ENCODE measurements at regions not wholly inside any gene's neighbourhood (a gene's known extent, or its start where the extent isn't known, plus 50 kb on each side); places are given as distances from the start of the nearest gene placed in this dataset.

DNA sequence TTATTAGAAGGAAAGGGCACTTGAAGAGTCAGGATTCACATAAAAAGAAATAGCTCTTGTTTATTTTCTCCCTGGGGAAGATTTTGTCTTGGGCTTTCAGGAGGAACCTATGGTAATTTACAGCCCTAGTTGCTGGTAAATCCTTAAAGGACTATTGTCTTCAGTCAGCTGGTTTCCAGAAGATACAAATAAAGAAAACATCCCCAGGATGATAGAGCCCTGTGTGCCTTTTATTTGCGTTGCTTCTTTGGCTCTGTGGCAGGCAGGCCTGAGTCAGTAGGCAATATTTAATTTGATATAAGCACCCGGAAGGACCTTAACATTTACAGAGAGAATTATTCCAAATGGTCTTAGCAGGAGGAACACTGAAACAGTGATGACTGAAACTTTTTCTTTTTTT is 131.0 kb upstream of the SLC34A2 start:
- in situ Hi-C loops (cut with MboI; ENCODE audit: low pct_unique_long_range_greater_than_20kb, low sequenced_read_pairs): no loop called here
- no peak for DNase-seq

DNA sequence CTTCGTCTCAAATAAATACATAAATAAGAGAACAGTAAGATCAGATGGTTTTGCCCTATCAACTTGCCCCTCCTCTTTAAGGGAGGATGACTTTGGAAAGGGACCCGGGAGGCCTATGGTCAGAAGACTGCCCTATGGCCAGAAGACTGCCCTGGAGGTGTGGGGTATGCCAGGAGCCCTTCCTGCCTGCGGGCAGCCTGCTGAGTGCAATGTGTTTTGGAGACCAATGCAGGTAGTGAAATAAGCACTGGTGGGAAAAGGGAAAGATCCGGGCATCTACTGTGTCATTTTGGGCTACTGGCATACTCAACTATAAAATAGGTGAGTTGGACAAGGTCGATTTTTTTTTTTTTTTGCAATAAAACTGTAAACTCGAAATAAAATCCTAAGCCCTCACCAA is 129.8 kb upstream of the SLC34A2 start:
- in situ Hi-C loops (cut with MboI; ENCODE audit: low pct_unique_long_range_greater_than_20kb, low sequenced_read_pairs): no loop called here

DNA sequence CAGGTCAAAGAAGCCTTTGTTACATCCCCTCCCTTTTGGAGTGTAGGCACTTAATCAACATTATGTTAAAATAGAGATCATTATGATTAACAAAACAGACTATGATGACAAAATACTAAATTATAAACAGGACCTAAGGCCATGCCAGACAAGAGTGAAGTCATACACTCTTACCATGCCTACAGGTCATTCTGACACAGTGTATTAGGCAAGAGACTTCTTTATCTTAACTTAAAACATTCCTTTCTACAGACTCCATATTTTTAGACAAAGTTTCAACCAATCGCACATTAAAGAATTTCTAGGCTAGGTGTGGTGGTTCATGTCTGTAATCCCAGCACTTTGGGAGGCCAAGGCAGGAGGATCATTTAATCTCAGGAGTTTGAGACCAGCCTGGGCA is 128.6 kb upstream of the SLC34A2 start:
- no peak for DNase-seq

More for the DNA sequence above, 129.8 kb upstream of the SLC34A2 start:
- no peak for DNase-seq

DNA sequence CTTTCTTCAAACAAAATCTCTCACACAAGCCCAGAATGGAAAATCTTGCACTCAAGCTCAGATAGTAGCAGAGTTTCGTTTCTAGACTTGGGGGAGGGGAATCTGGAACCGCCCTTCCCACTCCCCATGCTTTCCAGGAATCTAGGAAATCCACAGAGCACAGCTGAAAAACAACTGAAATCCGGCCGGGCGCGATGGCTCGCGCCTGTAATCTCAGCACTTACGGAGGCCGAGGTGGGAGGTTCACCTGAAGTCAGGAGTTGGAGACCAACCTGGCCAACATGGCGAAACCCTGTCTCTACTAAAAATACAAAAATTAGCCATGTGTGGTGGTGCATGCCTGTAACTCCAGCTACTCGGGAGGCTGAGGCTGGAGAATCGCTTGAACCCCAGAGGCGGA is 127.3 kb upstream of the SLC34A2 start:
- in situ Hi-C loops (cut with MboI; ENCODE audit: low pct_unique_long_range_greater_than_20kb, low sequenced_read_pairs): no loop called here
- DNase-seq: no peak

More for the DNA sequence above, 128.6 kb upstream of the SLC34A2 start:
- in situ Hi-C loops (cut with MboI; ENCODE audit: low pct_unique_long_range_greater_than_20kb, low sequenced_read_pairs): no loop called here

DNA sequence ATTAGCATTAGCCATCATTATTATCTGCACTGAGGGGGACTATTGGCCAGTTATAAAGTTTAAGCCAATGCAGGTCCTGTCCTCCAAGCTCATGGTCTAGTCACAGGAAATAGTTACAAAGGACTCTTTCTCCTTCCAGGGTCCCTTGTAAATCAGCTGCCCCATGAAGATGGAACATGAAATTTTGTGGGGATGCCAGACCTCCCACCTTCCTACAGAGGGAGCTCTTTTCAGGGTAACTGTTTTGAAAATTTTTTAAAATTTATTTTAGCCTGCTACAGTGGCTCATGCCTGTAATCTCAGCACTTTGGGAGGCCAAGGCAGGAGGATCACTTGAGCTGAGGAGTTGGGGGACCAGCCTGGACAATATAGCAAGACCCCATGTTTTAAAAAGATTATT is 124.4 kb upstream of the SLC34A2 start:
- in situ Hi-C loops (cut with MboI; ENCODE audit: low pct_unique_long_range_greater_than_20kb, low sequenced_read_pairs): no loop called here
- DNase-seq: peak; percentile 2

DNA sequence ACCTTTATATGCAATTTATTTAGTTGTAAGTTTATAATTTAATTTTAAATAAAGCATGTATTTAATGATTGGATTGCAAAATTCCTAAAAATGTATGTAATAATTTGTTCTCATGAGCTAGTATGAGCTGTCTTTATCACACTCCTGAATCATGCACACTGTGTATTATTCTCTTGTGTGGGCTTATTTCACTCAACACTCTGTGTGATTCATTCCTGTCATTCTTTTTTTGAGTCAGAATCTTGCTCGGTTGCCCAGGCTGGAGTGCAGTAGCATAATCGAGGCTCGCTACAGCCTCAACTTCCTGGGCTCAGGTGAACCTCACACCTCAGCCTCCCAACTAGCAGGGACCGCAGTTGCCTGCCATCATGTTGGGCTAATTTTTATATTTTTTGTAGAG is 123.1 kb upstream of the SLC34A2 start:
- in situ Hi-C loops (cut with MboI; ENCODE audit: low pct_unique_long_range_greater_than_20kb, low sequenced_read_pairs): no loop called here

DNA sequence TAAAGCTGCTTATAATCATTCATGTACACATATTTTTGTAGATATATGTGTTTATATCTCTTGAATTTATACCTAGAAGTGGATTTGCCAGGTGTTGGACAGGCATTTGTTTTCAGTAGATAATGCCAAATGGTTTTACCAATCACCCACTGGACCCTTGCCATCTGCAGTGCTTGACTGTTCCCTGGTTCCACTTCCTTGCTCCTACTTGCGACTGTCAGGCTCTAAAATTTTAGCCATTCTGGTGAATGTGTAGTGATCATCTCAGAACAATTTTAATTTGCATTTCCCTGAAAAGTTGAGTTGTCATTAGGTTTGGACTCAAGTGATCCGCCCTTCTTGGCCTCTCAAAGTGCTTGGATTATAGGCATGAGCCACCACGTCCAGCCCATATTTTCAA is 122.4 kb upstream of the SLC34A2 start:
- in situ Hi-C loops (cut with MboI; ENCODE audit: low pct_unique_long_range_greater_than_20kb, low sequenced_read_pairs): no loop called here
- no peak for DNase-seq

More for the DNA sequence above, 123.1 kb upstream of the SLC34A2 start:
- no peak for DNase-seq

DNA sequence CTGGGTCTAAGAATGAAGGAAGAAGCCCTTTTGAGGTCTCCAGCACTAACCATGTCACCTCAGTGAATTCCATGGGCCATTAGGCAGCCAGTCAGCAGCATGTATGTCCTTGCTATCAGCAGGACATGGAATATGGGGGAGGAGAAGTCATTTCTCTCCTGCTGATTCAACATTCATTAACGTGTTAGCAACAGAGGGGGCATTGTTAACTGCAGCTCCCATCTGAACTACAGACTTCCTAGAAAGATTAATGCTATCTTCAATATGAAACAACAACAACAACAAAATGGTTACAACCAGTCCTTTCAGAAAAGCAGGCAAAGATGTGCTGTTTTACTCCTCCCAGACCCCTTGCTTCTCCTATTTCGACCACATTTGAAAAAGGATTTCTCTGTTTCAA is 120.4 kb upstream of the SLC34A2 start:
- in situ Hi-C loops (cut with MboI; ENCODE audit: low pct_unique_long_range_greater_than_20kb, low sequenced_read_pairs): no loop called here
- no peak for DNase-seq

DNA sequence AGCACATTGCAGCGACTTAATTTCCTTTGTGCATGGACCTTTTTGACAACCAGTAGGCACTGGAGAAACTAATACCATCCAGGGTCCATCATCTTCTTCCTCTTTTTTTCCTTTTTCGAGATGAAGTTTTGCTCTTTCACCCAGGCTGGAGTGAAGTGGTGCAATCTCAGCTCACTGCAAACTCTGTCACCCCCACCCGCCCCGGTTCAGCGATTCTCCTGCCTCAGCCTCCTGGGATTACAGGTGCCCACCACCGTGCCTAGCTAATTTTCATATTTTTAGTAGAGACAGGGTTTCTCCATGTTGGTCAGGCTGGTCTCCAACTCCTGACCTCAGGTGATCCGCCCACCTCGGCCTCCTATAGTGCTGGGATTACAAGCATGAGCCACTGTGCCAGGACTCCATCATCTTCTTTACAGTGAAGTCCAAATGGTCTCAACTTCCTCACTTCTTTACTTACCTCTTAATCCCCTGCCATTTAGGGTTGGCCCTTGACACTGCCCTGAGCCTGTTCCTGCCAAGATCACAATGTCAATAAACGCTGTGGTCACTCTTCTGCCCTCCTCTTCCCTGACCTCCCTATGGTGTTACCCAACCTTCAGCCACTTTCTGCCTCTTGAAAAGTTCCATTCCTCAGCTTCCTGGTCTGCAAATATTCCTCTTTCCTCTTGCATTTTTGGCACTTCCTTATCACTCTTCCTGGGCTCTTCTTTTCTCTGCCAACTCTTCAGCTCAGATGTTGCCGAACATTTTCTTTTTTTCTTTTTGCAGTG is 119.8 kb upstream of the SLC34A2 start:
- DNase-seq: no peak
- in situ Hi-C loops (cut with MboI; ENCODE audit: low pct_unique_long_range_greater_than_20kb, low sequenced_read_pairs): no loop called here

DNA sequence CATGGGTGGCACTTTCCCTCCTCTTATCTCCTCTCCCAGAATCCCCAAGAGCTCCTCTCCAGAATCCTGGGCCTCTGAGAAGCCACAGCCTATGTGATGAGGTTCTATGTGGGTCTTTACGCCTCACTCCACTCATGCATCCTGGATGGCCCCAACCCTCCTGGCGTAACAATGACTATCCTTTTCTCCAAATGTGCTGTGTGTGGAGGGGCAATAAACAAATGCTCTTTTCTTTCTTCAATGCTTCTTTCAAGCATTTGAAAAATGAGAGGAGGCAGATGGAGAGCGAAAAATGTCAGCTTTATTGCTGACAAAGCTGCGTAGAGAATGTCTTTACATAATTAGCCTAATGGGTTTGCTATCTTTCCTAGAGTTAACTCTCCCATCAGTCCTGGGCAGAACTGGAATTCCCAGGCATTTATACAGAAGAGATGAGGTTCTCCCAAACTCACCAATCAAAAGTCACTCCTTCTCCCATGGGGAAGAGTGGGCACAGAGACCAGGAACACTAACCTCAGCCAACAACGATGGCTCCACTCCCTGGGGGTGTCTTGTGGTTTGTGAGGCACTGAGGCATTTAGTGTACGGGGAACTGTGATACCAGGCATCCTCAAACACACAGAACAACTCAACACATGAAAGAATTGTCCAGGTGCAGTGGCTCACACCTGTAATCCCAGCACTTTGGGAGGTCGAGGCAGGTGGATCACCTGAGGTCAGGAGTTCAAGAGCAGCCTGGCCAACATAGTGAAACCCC is 118.9 kb upstream of the SLC34A2 start:
- in situ Hi-C loops (cut with MboI; ENCODE audit: low pct_unique_long_range_greater_than_20kb, low sequenced_read_pairs): no loop called here

DNA sequence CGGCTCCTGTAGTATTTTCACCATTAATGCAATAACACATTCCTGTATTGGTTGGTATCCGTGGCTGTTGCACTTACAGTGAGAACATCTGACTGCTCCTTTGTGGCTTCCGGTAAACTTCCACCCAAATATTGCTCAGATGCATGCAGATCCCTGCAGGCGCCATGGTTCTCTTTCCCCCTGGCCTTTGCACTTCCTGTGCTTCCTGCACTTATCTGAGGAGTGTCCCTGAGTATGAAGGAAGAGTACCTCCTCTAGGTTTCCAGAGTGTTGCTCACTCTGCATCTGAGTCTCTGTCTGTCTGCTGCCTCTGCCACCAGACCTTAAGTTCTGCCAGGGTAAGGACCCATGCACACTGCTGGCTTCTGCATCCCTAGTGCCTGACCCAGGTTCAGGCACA is 117.2 kb upstream of the SLC34A2 start:
- in situ Hi-C loops (cut with MboI; ENCODE audit: low pct_unique_long_range_greater_than_20kb, low sequenced_read_pairs): no loop called here
- DNase-seq: no peak

More for the DNA sequence above, 118.9 kb upstream of the SLC34A2 start:
- DNase-seq: no peak

DNA sequence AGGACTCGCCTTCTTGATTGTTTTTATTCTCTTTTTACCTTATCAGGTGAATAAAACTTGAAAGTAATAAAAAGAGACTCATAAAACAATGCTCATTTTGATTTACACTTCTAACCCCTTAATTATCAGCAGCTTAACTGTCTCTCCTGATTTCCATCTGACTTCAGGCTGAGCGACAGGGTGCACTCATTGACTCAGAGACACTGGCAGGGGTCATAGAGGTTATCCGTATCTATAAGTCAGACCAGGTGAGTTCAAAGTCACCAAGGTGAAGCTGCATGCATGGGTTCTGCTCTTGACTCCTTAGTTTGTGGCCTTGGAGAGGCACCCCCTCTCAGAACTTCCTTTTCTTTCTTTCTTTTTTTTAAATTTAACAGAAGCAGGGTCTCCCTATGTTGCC is 116.4 kb upstream of the SLC34A2 start:
- no peak for DNase-seq
- in situ Hi-C loops (cut with MboI; ENCODE audit: low pct_unique_long_range_greater_than_20kb, low sequenced_read_pairs): no loop called here

DNA sequence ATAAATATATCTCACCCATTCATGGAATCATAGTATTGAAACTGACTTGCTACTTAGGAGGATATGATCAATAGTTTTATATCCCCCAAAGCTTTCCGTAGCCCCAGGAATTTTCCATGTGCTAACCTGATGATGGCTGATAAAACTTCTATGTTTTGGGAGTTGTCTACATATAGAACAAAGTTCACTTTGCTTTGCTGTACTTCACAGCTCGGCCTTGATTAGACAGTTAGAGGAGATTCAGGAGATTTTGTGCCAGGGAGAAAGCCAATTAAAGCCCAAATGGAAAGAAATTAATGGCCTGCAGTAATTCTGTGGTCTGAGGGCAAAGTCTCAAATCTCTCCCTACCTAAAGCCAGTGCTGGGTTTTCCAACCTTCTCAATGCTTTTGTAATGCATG is 114.9 kb upstream of the SLC34A2 start:
- in situ Hi-C loops (cut with MboI; ENCODE audit: low pct_unique_long_range_greater_than_20kb, low sequenced_read_pairs): no loop called here

DNA sequence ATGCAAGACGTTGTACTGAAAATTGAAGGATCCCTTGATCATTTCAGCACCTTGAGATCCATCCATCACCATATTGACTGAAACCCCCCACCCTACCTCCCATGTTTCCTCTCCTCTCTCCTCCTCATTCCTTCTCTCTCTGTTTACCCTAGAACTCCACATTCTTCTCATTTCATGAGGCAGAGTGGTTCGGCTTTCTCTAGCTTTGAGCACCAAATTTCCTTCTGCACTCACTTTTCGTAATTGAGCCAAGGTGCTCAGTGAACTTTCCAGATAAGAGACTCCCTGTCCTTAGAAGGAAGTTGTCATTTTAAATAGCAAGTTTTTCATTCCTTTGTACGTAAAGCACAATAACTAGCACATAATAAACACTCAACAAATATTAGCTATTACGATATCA is 108.3 kb upstream of the SLC34A2 start:
- in situ Hi-C loops (cut with MboI; ENCODE audit: low pct_unique_long_range_greater_than_20kb, low sequenced_read_pairs): no loop called here
- DNase-seq: no peak

More for the DNA sequence above, 114.9 kb upstream of the SLC34A2 start:
- no peak for DNase-seq

DNA sequence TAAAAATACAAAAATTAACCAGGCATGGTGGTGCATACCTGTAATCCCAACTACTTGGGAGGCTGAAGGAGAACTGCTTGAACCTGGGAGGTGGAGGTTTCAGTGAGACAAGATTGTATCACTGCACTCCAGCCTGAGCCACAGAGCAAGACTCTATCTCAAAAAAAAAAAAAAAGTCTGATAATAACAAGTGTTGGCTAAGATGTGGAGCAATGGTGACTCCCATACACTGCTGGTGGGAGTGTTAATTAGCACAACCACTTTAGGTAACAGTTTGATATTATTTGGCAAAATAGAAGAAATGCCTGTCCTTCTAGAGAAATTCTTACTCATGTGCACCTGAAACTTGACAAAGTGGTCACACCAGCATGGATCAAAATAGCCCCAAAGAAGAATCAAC is 106.2 kb upstream of the SLC34A2 start:
- no peak for DNase-seq
- in situ Hi-C loops (cut with MboI; ENCODE audit: low pct_unique_long_range_greater_than_20kb, low sequenced_read_pairs): no loop called here

DNA sequence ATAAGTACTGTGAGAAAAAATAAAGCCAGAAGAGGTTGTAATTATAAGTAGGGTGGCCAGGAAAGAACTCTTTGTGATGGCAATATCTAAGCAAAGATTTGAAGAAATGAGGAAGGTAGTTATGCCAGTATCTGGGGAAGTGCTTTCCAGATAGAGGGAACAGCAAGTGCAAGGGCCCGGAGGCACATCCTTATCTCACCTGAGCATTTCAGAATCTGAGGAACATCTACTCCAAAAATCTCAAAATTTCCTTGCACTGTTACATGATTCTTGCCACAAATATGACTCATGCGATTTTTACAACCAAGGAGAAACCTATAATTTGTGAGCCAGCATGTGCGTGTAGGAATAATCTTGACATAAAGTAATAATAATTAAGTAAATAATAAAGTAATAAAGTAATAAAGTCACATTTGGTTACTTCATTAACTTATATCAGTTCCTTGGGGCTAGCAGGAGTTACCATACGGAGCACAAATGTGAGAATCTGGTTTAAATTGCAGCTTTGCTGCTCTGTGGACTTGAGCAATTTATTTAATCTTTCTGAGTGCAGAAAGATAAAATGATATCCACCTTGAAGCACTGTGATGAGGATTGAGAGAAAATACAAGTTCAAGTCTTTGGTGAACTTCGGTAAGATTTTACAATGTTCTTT is 105.1 kb upstream of the SLC34A2 start:
- in situ Hi-C loops (cut with MboI; ENCODE audit: low pct_unique_long_range_greater_than_20kb, low sequenced_read_pairs): no loop called here
- DNase-seq: no peak

DNA sequence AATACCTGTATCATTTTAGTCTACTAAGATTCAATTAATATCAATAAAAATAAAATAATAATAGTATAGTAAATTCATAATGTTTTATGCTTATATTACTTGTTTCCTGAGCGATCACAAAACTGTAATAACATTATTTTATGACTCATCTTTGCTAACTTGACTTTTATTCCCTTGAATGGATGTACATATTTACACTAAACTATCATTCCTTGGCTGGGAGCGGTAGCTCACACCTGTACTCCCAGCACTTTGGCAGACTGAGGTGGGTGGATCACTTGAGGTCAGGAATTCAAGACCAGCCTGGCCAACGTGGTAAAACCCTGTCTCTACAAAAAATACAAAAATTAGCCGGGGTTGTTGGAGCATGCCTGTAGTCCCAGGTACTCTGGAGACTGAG is 104.0 kb upstream of the SLC34A2 start:
- no peak for DNase-seq
- in situ Hi-C loops (cut with MboI; ENCODE audit: low pct_unique_long_range_greater_than_20kb, low sequenced_read_pairs): no loop called here

DNA sequence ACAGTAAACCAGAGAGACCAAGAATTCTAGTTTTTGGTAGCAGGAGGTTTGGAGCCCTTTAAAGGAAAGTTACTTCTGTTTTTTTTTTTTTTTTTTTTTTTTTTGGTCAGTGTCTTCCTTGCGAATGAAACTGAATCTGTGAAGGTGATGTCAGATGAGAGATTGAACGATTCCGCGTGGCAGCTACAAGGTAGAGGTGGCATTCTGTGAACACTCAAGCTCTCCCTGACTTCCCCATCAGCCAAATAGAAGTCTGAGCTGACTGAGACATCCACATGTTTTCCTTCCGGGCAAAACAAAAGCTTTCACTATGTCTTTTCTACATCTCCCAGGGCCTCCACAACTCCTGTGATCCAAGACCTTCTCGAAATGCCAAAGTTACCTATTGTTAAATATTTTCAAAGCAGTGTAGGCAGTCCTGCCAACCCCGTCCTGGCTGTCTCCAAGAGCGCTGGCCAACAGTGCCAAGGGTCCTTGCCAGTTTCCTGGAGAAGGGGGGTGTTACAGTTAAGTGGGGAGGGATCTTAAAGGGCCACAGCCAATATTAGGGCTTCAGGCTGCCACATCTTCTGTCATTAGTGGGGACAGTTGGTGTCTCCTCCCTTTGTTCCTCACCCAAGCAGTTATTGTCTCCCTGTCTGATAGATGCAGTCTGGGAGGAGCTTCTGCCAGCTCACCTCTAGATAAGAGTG is 102.9 kb upstream of the SLC34A2 start:
- DNase-seq: peak; percentile 17
- in situ Hi-C loops (cut with MboI; ENCODE audit: low pct_unique_long_range_greater_than_20kb, low sequenced_read_pairs): no loop called here

DNA sequence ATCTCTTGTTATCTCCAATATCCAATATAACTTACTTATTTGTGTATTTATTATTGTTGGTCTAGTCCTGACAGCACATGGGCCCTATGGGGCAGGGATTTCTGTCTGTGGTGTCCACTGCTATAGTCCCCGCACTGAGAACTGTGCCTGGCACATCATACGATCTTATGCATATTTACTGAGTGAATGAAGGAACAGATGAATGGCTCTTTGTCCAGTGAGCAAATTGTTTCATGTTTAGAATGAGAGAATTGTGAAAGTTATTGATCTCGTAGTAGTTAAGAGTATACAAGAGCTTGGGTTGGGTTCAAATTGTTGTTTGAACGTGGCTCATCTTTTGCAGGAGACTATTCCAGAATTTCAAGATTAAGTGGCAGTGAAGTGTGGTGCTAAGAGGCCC is 96.1 kb upstream of the SLC34A2 start:
- in situ Hi-C loops (cut with MboI; ENCODE audit: low pct_unique_long_range_greater_than_20kb, low sequenced_read_pairs): no loop called here
- DNase-seq: no peak

DNA sequence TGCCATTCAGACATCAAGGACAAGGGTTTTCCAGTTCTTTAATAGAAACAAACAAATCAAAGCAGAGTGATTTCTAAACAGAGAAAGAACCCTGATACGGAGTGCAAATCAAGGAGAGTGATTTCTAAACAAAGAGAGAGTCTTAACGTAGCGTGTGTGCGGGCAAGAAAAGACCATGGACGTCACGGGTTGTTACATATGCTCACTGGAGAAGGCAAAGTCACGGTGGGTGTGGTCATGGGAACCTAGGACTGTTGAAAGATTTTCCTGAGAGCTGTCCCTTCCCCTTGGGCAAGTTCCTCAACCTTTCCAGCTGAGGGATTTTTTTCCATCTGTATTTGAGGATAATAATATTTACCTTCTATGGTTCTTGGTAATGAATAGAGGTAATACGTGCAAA is 95.0 kb upstream of the SLC34A2 start:
- no peak for DNase-seq
- in situ Hi-C loops (cut with MboI; ENCODE audit: low pct_unique_long_range_greater_than_20kb, low sequenced_read_pairs): no loop called here
